Psoas muscle (tissue), 7 donors: ENCODE measurements at regions not wholly inside any gene's neighbourhood (a gene's known extent, or its start where the extent isn't known, plus 50 kb on each side); places are given as distances from the start of the nearest gene placed in this dataset.

Experiments
- ATAC-seq, 4 donors: fragments of 200-7000 bp; cut with Tn5 transposase; one replicate each; pipeline ENCODE4 v1.9.1; 2020; ENCODE audit warnings: moderate library complexity in 3 of 4, mild to moderate bottlenecking in 2 of 4
- DNase-seq, 2 donors: peaks; one replicate each; pipeline ENCODE4 v3.0.0-alpha.2; 2020
- H3K27ac ChIP-seq: fragments of 200-600 bp; one replicate; pipeline ENCODE4 v1.8.0; 2022
- H3K27me3 ChIP-seq, 3 donors: fragments of 200-600 bp in 1 of 3; one replicate each; pipeline versions ENCODE4 v1.6.1 to v1.8.0; 2013 to 2022; ENCODE audit warnings: low read length in 2 of 3, mild to moderate bottlenecking in 2 of 3, moderate library complexity in 1 of 3; ENCODE audit not compliant: insufficient read depth in 3 of 3
- H3K36me3 ChIP-seq, 2 donors: fragments of 200-600 bp in 1 of 2; one replicate each; pipeline versions ENCODE4 v1.6.1 to v1.8.0; 2013 to 2022; ENCODE audit warnings: low read depth in 1 of 2, mild to moderate bottlenecking in 1 of 2, moderate library complexity in 1 of 2; ENCODE audit not compliant: insufficient read depth in 1 of 2
- H3K4me1 ChIP-seq: fragments of 200-600 bp; one replicate; pipeline ENCODE4 v1.8.0; 2022
- H3K4me3 ChIP-seq: fragments of 200-600 bp; one replicate; pipeline ENCODE4 v1.8.0; 2022; ENCODE audit warnings: mild to moderate bottlenecking
- H3K9me3 ChIP-seq: fragments of 200-600 bp; one replicate; pipeline ENCODE4 v1.8.0; 2022
- WGBS, 3 donors: extraction: QIAGEN DNeasy Blood & Tissue Kit; methylation state at CpG; one replicate each; pipeline versions ENCODE4 v1.1.6 to v1.1.7; 2013; 5-methylcytosine and 5-hydroxymethylcytosine counted together
- intact Hi-C, 2 donors: fragments of 100-400 bp; cut with DNase I; formaldehyde crosslinking; loops; one replicate each; pipeline versions ENCODE4 v1.11.0 to v1.14.2; 2022
- TF ChIP-seq, protein P1 (sequence below): fragments of 200-600 bp; IDR thresholded peaks from one replicate; pipeline ENCODE4 v1.8.0; 2022; ENCODE audit warnings: antibody characterized with exemption
- donor health status: healthy with polysubstance abuse.
- donor health status: DM: no; HTN: no; CAD: no; lungs with moderate emphysema.
- donor health status: Bipolar disorder and iron deficiency.
- donor health status: healthy.
- donor health status: DM: yes; HTN: yes; CAD: no.
- donor health status: DM: no; HTN: no; CAD: no.
- donor health status: DM: yes; HTN: yes; CAD: no.

DNA sequence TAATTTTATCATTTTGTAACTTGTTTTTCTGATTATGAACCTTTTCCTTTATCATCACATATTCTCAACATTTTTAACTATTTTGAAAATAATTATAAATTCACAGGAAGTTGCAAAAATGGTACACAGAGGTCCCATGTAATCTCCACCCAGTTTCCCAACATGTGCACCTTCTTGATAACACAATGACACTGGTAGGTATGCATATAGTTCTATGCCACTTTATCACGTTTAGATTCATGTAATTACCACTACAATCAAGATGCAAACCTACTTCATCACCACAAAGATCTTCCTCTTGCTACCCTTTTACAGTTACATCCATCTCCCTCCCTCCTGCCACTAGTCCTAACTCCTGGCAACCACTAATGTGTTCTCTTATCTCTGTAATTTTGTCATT is 413.9 kb downstream of the SHQ1 start:
- no peaks in the 10 kb centered on the region for H3K9me3 ChIP-seq
- intact Hi-C loops: no loop called here
- no peak overlapping the region for H3K27ac ChIP-seq
- H3K36me3 ChIP-seq: no peaks in the 10 kb centered on the region
- TF ChIP-seq, protein P1, sequence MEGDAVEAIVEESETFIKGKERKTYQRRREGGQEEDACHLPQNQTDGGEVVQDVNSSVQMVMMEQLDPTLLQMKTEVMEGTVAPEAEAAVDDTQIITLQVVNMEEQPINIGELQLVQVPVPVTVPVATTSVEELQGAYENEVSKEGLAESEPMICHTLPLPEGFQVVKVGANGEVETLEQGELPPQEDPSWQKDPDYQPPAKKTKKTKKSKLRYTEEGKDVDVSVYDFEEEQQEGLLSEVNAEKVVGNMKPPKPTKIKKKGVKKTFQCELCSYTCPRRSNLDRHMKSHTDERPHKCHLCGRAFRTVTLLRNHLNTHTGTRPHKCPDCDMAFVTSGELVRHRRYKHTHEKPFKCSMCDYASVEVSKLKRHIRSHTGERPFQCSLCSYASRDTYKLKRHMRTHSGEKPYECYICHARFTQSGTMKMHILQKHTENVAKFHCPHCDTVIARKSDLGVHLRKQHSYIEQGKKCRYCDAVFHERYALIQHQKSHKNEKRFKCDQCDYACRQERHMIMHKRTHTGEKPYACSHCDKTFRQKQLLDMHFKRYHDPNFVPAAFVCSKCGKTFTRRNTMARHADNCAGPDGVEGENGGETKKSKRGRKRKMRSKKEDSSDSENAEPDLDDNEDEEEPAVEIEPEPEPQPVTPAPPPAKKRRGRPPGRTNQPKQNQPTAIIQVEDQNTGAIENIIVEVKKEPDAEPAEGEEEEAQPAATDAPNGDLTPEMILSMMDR: no peak
- no peak for ATAC-seq
- H3K27me3 ChIP-seq: no peaks in the 10 kb centered on the region
- 51 to 76% (median 65%) methylated on average over 1 of the region's 1 CpG for WGBS, 3 donors
- DNase-seq: no peak
- peaks cover 45% of the 10 kb centered on the region for H3K4me1 ChIP-seq
- no peak overlapping the region for H3K4me3 ChIP-seq

DNA sequence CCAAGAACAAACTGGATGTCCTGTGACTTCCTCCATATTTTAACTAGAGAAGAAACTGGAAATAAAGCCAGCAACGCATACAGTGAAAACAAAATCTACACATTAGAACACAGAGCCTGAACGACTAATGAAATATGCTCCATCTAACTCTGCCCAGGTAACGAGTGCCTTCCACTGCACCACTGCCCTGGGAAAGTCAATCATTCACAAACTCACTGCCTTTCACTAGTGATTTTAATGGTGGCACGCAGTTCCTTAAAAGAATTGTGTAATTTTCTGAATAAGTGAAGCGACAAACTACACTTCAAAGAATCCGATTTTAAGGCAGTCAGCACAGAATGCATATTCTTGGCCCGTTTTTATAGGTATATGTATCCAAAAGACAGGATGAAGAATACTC is 416.0 kb downstream of the SHQ1 start:
- TF ChIP-seq, protein P1: no peak
- Histone ChIP-seq H3K27me3 (no peaks in the 10 kb centered on the region), H3K9me3 (no peaks in the 10 kb centered on the region), H3K4me1 (peaks cover 28% of the 10 kb centered on the region), H3K27ac (no peak overlapping the region), H3K36me3 (no peaks in the 10 kb centered on the region), H3K4me3 (no peak overlapping the region)
- intact Hi-C loops: no loop called here
- 94 to 95% (median 94%) methylated on average over 7 of the region's 7 CpGs for WGBS, 3 donors
- DNase-seq: no peak
- no peak for ATAC-seq

DNA sequence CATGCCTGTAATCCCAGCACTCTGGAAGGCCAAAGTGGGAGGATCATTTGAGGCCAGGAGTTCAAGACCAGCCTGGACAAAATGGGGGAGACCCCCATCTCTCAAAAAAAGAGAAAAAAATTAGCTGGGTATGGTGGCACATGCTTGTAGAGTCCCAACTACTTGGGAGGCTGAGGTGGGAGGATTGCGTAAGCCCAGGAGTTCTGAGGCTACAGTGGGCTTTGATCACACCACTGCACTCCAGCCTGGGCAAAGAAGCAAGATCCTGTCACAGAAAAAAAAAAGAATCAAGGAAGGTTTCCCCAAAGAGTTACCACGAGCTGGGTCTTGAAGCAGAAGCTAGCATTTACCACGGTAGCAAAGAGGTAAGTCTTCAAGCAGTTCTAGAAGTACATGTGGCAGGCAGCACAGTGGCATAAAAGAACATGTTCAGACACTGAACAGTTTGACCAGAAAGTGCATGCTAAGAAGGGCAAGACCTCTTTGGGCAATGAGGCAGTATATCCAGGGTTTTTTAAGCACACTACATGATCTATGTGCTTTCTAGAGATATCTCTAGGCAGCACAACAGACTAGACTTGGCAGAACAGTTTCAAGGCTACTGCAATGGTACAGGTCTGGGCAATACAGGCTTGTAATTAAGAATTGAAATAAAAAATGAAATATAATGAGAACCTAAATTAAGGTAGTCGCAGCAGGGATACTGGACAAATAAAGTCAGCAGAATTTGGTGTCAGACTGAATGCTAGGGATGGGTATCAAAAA is 418.5 kb downstream of the SHQ1 start:
- peak in 1 of 4 donors; percentile 46 for ATAC-seq
- no peak overlapping the region for H3K4me3 ChIP-seq
- H3K36me3 ChIP-seq: no peaks in the 10 kb centered on the region
- DNase-seq: no peak
- H3K27ac ChIP-seq: no peak overlapping the region
- TF ChIP-seq, protein P1: no peak
- intact Hi-C loops: no loop called here
- no peaks in the 10 kb centered on the region for H3K27me3 ChIP-seq
- H3K4me1 ChIP-seq: peaks cover 39% of the 10 kb centered on the region
- no peaks in the 10 kb centered on the region for H3K9me3 ChIP-seq
- 66 to 71% (median 67%) methylated on average over 4 of the region's 4 CpGs for WGBS, 3 donors

DNA sequence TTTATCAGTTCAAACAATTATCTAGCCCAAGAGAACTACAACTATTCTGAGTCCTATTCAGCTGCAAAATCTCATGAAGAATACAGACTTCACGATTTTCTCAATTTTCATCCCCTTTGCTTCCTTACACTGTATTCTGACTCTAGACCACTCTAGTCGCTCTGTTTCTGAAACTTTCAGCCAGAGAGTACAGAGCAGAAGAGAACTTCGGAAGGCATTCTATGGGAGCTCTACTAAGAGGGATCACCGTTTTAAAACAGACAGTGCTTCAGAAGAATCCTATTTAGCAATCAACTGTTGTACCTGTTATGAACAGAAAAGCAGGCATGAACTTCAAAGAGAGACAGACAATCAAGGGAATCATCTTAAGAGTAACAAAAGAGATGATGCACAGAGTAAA is 419.4 kb downstream of the SHQ1 start:
- H3K27ac ChIP-seq: no peak overlapping the region
- TF ChIP-seq, protein P1: no peak
- no peak for DNase-seq
- H3K27me3 ChIP-seq: no peaks in the 10 kb centered on the region
- WGBS, 3 donors: 76 to 79% (median 77%) methylated on average over 4 of the region's 4 CpGs
- H3K9me3 ChIP-seq: no peaks in the 10 kb centered on the region
- H3K36me3 ChIP-seq: no peaks in the 10 kb centered on the region
- peaks cover 37% of the 10 kb centered on the region for H3K4me1 ChIP-seq
- no peak overlapping the region for H3K4me3 ChIP-seq
- intact Hi-C loops: no loop called here
- ATAC-seq: no peak

DNA sequence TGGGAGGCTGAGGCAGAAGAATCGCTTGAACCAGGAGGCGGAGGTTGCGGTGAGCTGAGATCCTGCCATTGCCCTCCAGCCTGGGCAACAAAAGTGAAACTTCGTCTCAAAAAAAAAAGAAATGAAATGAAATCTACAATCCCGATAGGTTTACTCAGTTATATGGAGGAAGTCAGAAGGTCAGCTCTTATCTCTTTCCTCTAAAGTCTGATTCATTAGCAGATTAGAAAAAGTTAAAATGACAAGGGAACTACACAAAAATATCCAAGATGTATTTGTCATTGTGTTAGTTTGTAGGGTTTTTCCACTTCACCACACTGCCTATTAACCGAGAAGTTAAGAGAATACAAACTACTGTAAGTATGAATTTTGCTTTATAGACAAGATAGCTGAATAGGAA is 420.6 kb downstream of the SHQ1 start:
- 87 to 89% (median 88%) methylated on average over 6 of the region's 6 CpGs for WGBS, 3 donors
- Histone ChIP-seq H3K36me3 (no peaks in the 10 kb centered on the region), H3K9me3 (no peaks in the 10 kb centered on the region), H3K27me3 (no peaks in the 10 kb centered on the region), H3K4me3 (no peak overlapping the region), H3K4me1 (peaks cover 29% of the 10 kb centered on the region), H3K27ac (no peak overlapping the region)
- intact Hi-C loops: no loop called here
- DNase-seq (no peak), ATAC-seq (no peak)
- TF ChIP-seq, protein P1: no peak
